Neural crest cell (in vitro differentiated cells): ENCODE measurements at regions not wholly inside any gene's neighbourhood (a gene's known extent, or its start where the extent isn't known, plus 50 kb on each side); places are given as distances from the start of the nearest gene placed in this dataset.

Experiments
- DNase-seq: peaks from one replicate; pipeline ENCODE4 v3.0.0; 2021; ENCODE audit warnings: low read depth, mixed read lengths, low spot score
- H3K27ac Mint-ChIP-seq: one replicate; pipeline ENCODE4 v1.8.0; 2021; ENCODE audit warnings: mild to moderate bottlenecking, mixed read lengths; ENCODE audit not compliant: unreplicated experiment
- H3K27me3 Mint-ChIP-seq: 2 replicates; pipeline ENCODE4 v1.8.0; 2021; ENCODE audit warnings: low read depth, mild to moderate bottlenecking, mixed read lengths
- H3K36me3 Mint-ChIP-seq: 2 replicates; pipeline ENCODE4 v1.8.0; 2021; ENCODE audit warnings: low read depth, mild to moderate bottlenecking, mixed read lengths
- H3K4me1 Mint-ChIP-seq: 2 replicates; pipeline ENCODE4 v1.8.0; 2021; ENCODE audit warnings: mixed read lengths
- H3K4me3 Mint-ChIP-seq: one replicate; pipeline ENCODE4 v1.8.0; 2021; ENCODE audit warnings: mild to moderate bottlenecking, mixed read lengths
- H3K9me3 Mint-ChIP-seq: 2 replicates; pipeline ENCODE4 v1.8.0; 2021; ENCODE audit warnings: mixed read lengths
- CTCF ChIP-seq: fragments of 200-600 bp; sonication (generic); conservative IDR thresholded peaks from 2 replicates; pipeline ENCODE4 v1.5.0; 2021; ENCODE audit warnings: antibody characterized with exemption, mild to moderate bottlenecking

GRCh38 chr10:114724716-114725106 lies 66.6 kb upstream of the ABLIM1 start:
- no peak for DNase-seq
- H3K27me3 Mint-ChIP-seq, result no peaks in the 10 kb centered on the region
- H3K4me1 Mint-ChIP-seq, result no peaks in the 10 kb centered on the region
- H3K27ac Mint-ChIP-seq, result no peak overlapping the region
- peaks cover 3% of the 10 kb centered on the region for H3K9me3 Mint-ChIP-seq
- TF ChIP-seq CTCF, result no peak
- H3K4me3 Mint-ChIP-seq, result no peak overlapping the region
- H3K36me3 Mint-ChIP-seq, result no peaks in the 10 kb centered on the region

- H3K27me3 Mint-ChIP-seq, result no peaks in the 10 kb centered on the region
- peaks cover 3% of the 10 kb centered on the region for H3K9me3 Mint-ChIP-seq
These were observed 68.8 kb upstream of the ABLIM1 start for GRCh38 chr10:114726820-114727271.

GRCh38 chr10:114728325-114728724 lies 70.2 kb upstream of the ABLIM1 start:
- H3K4me3 Mint-ChIP-seq, result no peak overlapping the region
- H3K4me1 Mint-ChIP-seq, result no peaks in the 10 kb centered on the region
- H3K27me3 Mint-ChIP-seq, result peaks cover 2% of the 10 kb centered on the region
- no peaks in the 10 kb centered on the region for H3K36me3 Mint-ChIP-seq
- TF ChIP-seq CTCF, result no peak
- H3K27ac Mint-ChIP-seq, result no peak overlapping the region
- peaks cover 3% of the 10 kb centered on the region for H3K9me3 Mint-ChIP-seq
- no peak for DNase-seq

More at GRCh38 chr10:114726820-114727271, 68.8 kb upstream of the ABLIM1 start:
- H3K4me1 Mint-ChIP-seq, result no peaks in the 10 kb centered on the region
- H3K4me3 Mint-ChIP-seq, result no peak overlapping the region
- H3K36me3 Mint-ChIP-seq, result no peaks in the 10 kb centered on the region
- TF ChIP-seq CTCF, result no peak
- no peak overlapping the region for H3K27ac Mint-ChIP-seq
- no peak for DNase-seq

GRCh38 chr10:114729103-114729659 lies 71.1 kb upstream of the ABLIM1 start:
- no peaks in the 10 kb centered on the region for H3K4me1 Mint-ChIP-seq
- no peaks in the 10 kb centered on the region for H3K36me3 Mint-ChIP-seq
- peaks cover 2% of the 10 kb centered on the region for H3K27me3 Mint-ChIP-seq
- no peak overlapping the region for H3K4me3 Mint-ChIP-seq
- TF ChIP-seq CTCF, result no peak
- no peak for DNase-seq
- no peak overlapping the region for H3K27ac Mint-ChIP-seq
- peaks cover 4% of the 10 kb centered on the region for H3K9me3 Mint-ChIP-seq

- no peaks in the 10 kb centered on the region for H3K36me3 Mint-ChIP-seq
- H3K27ac Mint-ChIP-seq, result no peak overlapping the region
- DNase-seq, result no peak
- peaks cover 6% of the 10 kb centered on the region for H3K9me3 Mint-ChIP-seq
- no peaks in the 10 kb centered on the region for H3K4me1 Mint-ChIP-seq
- H3K4me3 Mint-ChIP-seq, result no peak overlapping the region
- TF ChIP-seq CTCF, result no peak
- peaks cover 2% of the 10 kb centered on the region for H3K27me3 Mint-ChIP-seq
These were observed 72.2 kb upstream of the ABLIM1 start for GRCh38 chr10:114730291-114730690.
